Epidermal melanocyte (primary cell): ENCODE measurements at regions not wholly inside any gene's neighbourhood (a gene's known extent, or its start where the extent isn't known, plus 50 kb on each side); places are given as distances from the start of the nearest gene placed in this dataset.

Experiments
- DNase-seq: peaks from one replicate; pipeline ENCODE4 v3.0.0; 2011; ENCODE audit warnings: low spot score; ENCODE audit not compliant: insufficient read length

GRCh38 chr2:195413422-195413821 lies 243.6 kb upstream of the SLC39A10 start:
- DNase-seq, result no peak

GRCh38 chr2:195411219-195411687 lies 245.8 kb upstream of the SLC39A10 start:
- DNase-seq, result no peak

DNA sequence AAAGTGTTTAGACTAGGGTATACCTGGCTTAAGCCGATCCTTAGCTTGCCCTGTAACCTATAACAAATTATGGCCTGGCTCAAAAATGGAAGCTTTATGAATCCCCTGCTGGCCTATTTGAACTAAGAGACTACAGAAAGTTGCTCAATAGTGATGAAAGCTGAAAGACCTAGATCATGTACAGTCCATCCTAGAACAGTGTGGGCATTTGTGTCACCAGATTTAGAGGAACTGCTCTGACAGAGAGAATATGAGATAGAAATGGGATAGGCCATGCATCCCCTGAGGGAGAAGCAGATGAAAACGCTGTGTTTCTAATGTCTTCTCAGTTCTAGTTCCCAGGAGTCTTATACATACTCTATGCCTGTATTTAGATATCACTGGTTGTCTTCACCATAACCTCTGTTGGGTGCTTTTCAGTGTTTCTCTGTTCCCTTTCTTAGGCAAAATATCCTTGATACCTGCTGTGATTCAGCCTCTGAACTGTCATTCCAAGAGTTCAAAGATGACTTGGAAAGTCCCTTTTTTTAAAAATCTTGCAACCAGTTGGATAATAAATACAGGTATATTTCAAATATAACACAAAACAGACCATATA lies 246.9 kb upstream of the SLC39A10 start:
- no peak for DNase-seq

DNA sequence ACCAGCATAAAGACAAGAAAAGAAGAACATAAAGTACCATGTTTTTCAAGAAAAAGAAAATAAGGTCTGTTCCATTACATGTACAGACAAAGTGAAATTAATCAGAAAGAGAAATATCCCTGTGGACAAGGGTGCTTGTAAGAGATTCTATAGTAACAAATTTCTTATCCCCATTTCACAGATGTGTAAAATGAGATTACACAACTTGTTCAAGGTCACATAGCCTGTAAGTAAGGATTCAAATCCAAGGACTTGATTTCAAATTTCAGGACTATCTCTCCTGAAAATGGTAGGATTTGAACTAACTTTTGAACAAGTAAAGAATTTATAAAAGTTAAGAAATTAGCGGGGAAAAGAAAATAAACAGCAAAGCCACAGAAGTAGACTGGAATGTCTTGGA lies 248.2 kb upstream of the SLC39A10 start:
- DNase-seq, result no peak

- DNase-seq, result no peak
Observed at GRCh38 chr2:195408196-195408595, 248.8 kb upstream of the SLC39A10 start.

- no peak for DNase-seq
Observed at GRCh38 chr2:195407783-195408182, 249.2 kb upstream of the SLC39A10 start.

- DNase-seq, result no peak
Observed at GRCh38 chr2:195406886-195407603, 250.0 kb upstream of the SLC39A10 start.

GRCh38 chr2:195404651-195405050 lies 252.4 kb upstream of the SLC39A10 start:
- no peak for DNase-seq

GRCh38 chr2:195396479-195396878 lies 260.5 kb upstream of the SLC39A10 start:
- no peak for DNase-seq

DNA sequence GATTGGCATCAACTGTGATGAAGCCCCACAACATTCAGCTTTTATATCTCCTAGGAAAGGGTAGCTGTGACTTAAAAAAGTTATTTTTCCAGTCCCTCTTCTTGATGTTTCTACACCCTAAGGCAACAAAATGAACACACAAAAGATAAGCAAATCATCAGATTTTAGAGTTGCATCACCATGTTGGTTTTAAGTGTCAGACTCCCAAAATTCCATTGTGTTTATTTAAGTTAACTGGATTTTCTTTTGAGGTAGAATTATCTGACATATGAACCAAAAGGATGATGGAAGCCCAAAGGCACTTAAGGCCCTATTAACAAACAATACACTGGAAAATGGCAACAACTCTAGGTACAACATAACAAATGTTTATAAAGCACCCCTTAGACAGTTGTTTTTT lies 261.7 kb upstream of the SLC39A10 start:
- no peak for DNase-seq

GRCh38 chr2:195392446-195393336 lies 264.3 kb upstream of the SLC39A10 start:
- DNase-seq, result no peak

- DNase-seq, result no peak
Observed at GRCh38 chr2:195390686-195391321, 266.2 kb upstream of the SLC39A10 start.

DNA sequence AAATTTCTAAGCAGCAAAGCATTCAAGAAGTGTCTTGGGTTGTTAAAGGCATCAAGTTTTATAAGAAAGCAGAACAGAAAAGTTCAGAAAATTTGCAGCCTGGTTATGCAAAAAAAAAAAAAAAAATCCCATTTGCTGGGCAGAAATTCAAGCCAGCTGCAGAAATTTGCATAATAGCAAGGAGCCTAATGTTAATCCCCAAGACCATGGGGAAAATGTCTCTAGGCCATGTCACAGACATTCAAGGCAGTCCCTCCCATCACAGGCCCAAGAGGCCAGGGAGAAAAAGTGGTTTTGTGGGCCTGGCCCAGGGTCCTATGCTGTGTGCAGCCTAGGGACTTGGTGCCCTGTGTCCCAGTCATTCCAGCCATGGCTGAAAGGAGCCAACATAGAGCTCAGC lies 269.0 kb upstream of the SLC39A10 start:
- no peak for DNase-seq

DNA sequence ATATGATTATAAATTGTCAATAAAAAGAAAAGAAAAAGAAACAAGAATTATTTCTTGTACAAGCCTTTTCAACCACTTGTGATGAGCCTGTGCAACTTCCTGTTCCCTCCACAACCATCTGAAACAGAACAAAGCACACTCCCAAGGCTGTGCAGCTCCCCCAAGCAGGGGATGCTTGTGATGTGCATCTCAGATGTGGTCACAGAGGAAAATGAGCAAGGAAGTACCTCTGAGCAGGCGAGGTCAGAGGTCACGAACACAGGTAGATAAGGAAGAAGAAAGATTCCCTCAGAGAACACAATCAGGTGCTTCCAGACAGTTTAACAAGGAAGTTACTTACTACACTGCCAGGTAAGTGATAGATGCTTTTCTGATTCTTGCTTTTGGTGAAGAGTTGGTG lies 274.8 kb upstream of the SLC39A10 start:
- no peak for DNase-seq

- no peak for DNase-seq
Observed at GRCh38 chr2:195370167-195370943, 286.7 kb upstream of the SLC39A10 start.

GRCh38 chr2:195369218-195369587 lies 287.8 kb upstream of the SLC39A10 start:
- no peak for DNase-seq

- no peak for DNase-seq
Observed at GRCh38 chr2:195368249-195369217, 288.5 kb upstream of the SLC39A10 start.

DNA sequence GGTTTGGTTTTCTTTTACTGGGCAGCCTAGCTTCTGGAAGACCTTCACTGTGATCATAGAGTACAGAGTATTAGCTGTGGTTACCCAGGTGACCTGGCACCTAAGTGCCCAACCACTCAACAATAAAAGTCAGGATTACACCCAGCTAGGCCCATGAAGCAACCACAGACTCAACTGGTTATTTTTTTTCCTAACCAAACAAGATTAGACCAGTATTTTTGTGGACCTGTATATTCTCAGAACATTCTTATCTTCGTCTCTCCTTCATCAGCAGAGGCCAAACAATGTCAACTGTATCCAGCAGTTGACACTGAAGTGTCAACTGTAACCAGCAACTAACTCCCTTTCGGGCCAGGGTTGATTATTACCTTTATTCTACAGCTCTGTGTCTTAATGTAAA lies 289.2 kb upstream of the SLC39A10 start:
- no peak for DNase-seq

DNA sequence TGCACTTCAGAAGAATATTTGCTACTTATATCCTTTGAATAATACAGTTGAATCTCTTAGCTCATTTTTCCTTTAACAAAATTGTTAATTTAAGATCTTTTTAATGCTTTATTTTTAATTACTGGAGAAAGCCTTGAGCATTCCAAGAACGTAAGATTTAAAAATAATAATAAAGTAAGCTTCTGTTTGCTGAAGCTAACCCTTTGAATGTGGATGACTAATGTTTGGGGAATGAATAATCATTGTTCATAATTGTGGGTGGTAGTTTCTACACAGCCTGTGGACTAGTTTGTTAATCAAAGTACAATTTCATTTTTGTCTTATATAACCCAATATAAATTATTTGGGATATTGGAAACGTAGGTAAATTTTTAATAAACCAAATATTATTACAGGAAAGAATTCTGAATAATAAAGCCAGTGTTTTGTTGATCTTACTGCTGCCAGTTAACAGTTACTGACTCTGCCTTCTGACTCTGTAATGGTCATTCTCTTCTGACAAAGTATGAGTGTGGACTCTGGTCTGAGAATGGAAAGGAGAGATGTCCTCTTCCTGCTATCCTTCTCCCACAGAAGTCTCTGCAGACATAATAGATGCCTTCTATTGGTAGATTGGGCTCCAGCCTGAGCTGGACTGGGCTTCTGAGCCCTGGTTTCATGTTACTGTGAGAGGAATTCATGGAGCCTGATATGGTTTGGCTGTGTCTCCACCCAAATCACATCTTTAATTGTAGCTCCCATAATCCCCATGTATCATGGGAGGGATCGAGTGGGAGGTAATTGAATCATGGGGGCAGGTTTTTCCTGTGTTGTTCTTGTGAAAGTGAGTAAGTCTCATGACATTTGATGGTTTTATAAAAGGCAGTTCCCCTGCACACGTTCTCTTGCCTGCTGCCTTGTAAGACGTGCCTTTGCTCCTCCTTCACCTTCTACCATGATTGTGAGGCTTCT lies 292.7 kb upstream of the SLC39A10 start:
- DNase-seq, result no peak
